Thyroid gland (tissue), 4 donors: ENCODE measurements at regions not wholly inside any gene's neighbourhood (a gene's known extent, or its start where the extent isn't known, plus 50 kb on each side); places are given as distances from the start of the nearest gene placed in this dataset.

Experiments
- DNase-seq, 2 donors: peaks; one replicate each; pipeline ENCODE4 v3.0.0-alpha.2; 2019
- H3K27ac ChIP-seq, 3 donors: fragments of 200-600 bp; sonication (generic); 1 replicate in 2 of 3; 2 replicates in 1 of 3; pipeline ENCODE4 v1.5.1; 2016 to 2019; ENCODE audit warnings: mild to moderate bottlenecking in 1 of 3, moderate library complexity in 1 of 3
- H3K27me3 ChIP-seq: fragments of 200-600 bp; sonication (generic); one replicate; pipeline ENCODE4 v1.5.1; 2019
- H3K36me3 ChIP-seq, 2 donors: fragments of 200-600 bp; sonication (generic); one replicate each; pipeline ENCODE4 v1.5.1; 2016 to 2019
- H3K4me1 ChIP-seq, 2 donors: fragments of 200-600 bp; sonication (generic); one replicate each; pipeline ENCODE4 v1.5.1; 2017 to 2019
- H3K4me3 ChIP-seq, 3 donors: fragments of 200-600 bp; sonication (generic); replicated peaks in 1 of 3; 1 replicate in 2 of 3; 2 replicates in 1 of 3; pipeline ENCODE4 v1.5.1; 2016; ENCODE audit warnings: mild to moderate bottlenecking in 1 of 3
- H3K9me3 ChIP-seq: fragments of 200-600 bp; sonication (generic); one replicate; pipeline ENCODE4 v1.5.1; 2017
- CTCF ChIP-seq, 6 experiments: fragments of 200-600 bp in 3 of 6; fragments of 450-650 bp in 3 of 6; sonication (generic) in 3 of 6; IDR thresholded peaks; one replicate each; pipeline ENCODE4 v1.5.1; 2016 to 2019; ENCODE audit warnings: antibody characterized with exemption in 6 of 6, mild to moderate bottlenecking in 2 of 6, inconsistent platforms in 1 of 6, moderate library complexity in 1 of 6
- POLR2A ChIP-seq, 2 donors: fragments of 450-650 bp; IDR thresholded peaks; one replicate each; pipeline ENCODE4 v1.6.1; 2017; ENCODE audit warnings: antibody characterized with exemption in 2 of 2, mild to moderate bottlenecking in 2 of 2, moderate library complexity in 1 of 2
- WGBS, 2 donors: methylation state at CpG; one replicate each; pipeline ENCODE4 v1.1.5; 2017; 5-methylcytosine and 5-hydroxymethylcytosine counted together
- intact Hi-C: fragments of 100-400 bp; cut with DNase I; formaldehyde crosslinking; loops from one replicate; pipeline ENCODE4 v1.15.1; 2023

DNA sequence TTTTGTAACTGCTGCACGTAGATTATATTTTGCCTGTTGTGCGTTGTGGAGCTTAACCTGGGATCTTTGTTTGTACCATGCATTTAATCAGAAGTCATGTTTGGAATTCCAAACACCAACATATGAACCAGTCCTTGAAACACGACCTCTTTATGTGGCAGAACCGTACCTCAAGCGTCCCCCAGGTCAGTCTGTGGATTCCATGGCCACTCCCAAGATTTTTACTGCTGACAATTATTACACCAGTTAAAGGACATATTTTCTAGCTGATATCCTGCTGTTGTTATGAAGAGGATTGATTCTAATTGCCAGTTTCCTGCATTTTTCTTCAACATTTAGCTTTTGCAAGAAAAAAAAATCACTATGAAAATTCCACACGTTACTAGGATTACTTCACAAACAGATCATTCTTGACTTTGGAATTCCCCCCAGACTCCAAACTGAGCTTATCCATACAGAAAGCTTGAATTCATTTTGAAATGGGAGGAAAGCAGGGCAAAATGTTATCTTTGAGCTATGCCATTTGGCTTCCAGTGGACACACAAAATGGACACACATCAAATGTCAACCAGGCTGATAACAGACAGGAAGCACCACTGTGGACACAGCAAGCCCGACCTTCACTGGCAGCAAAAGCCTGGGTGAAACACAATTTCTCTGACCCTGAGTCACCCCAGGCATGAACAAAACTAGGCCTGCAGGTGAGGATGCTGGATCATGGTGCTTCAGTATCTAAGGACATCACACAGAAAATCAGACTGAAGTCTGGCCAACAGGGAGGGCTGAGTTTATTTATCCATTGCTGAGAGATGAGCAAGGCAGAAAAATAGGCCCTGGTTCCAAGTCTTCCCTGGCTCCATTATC lies 542.9 kb upstream of the JAG1 start:
- Histone ChIP-seq H3K27me3 (no peaks in the 10 kb centered on the region), H3K36me3 (no peaks in the 10 kb centered on the region), H3K9me3 (no peaks in the 10 kb centered on the region), H3K4me3 (no peak overlapping the region), H3K27ac (no peak overlapping the region), H3K4me1 (no peaks in the 10 kb centered on the region)
- DNase-seq: no peak
- intact Hi-C loops: no loop called here
- 67 to 71% methylated on average over 7 of the region's 7 CpGs for WGBS, 2 donors
- no peak for TF ChIP-seq CTCF (IDR thresholded peaks at IDR 0.05)
- TF ChIP-seq POLR2A (IDR thresholded peaks at IDR 0.05): no peak

- H3K4me3 ChIP-seq: no peak overlapping the region
- H3K27me3 ChIP-seq: no peaks in the 10 kb centered on the region
- DNase-seq: no peak
- H3K36me3 ChIP-seq: no peaks in the 10 kb centered on the region
- H3K27ac ChIP-seq: no peak overlapping the region
- no peaks in the 10 kb centered on the region for H3K4me1 ChIP-seq
- TF ChIP-seq POLR2A (IDR thresholded peaks at IDR 0.05) (no peak), CTCF (IDR thresholded peaks at IDR 0.05) (no peak)
- no peaks in the 10 kb centered on the region for H3K9me3 ChIP-seq
- 69 to 71% methylated on average over 6 of the region's 6 CpGs for WGBS, 2 donors
- intact Hi-C loops: no loop called here
These were observed 543.8 kb upstream of the JAG1 start for GRCh38 chr20:11217326-11218172.

- Histone ChIP-seq H3K4me3 (no peak overlapping the region), H3K36me3 (no peaks in the 10 kb centered on the region), H3K27ac (no peak overlapping the region), H3K27me3 (no peaks in the 10 kb centered on the region), H3K9me3 (no peaks in the 10 kb centered on the region), H3K4me1 (no peaks in the 10 kb centered on the region)
- TF ChIP-seq POLR2A (IDR thresholded peaks at IDR 0.05) (no peak), CTCF (IDR thresholded peaks at IDR 0.05) (no peak)
- DNase-seq: no peak
- WGBS, 2 donors: 42 to 49% methylated on average over 2 of the region's 2 CpGs
- intact Hi-C loops: no loop called here
These were observed 544.4 kb upstream of the JAG1 start for GRCh38 chr20:11218173-11218680.

GRCh38 chr20:11219192-11219591 lies 545.4 kb upstream of the JAG1 start:
- 91 to 92% methylated on average over 3 of the region's 3 CpGs for WGBS, 2 donors

GRCh38 chr20:11221046-11221445 lies 547.2 kb upstream of the JAG1 start:
- H3K27me3 ChIP-seq: no peaks in the 10 kb centered on the region
- no peak for DNase-seq
- no peaks in the 10 kb centered on the region for H3K36me3 ChIP-seq
- no peak overlapping the region for H3K4me3 ChIP-seq
- H3K27ac ChIP-seq: no peak overlapping the region
- intact Hi-C loops: no loop called here
- TF ChIP-seq POLR2A (IDR thresholded peaks at IDR 0.05) (no peak), CTCF (IDR thresholded peaks at IDR 0.05) (no peak)
- no peaks in the 10 kb centered on the region for H3K9me3 ChIP-seq
- WGBS, 2 donors: 48 to 58% methylated on average over 2 of the region's 2 CpGs
- H3K4me1 ChIP-seq: no peaks in the 10 kb centered on the region

More at GRCh38 chr20:11219192-11219591, 545.4 kb upstream of the JAG1 start:
- Histone ChIP-seq H3K4me1 (no peaks in the 10 kb centered on the region), H3K4me3 (no peak overlapping the region), H3K36me3 (no peaks in the 10 kb centered on the region), H3K27me3 (no peaks in the 10 kb centered on the region), H3K27ac (no peak overlapping the region), H3K9me3 (no peaks in the 10 kb centered on the region)
- TF ChIP-seq POLR2A (IDR thresholded peaks at IDR 0.05): no peak
- DNase-seq: no peak
- intact Hi-C loops: no loop called here
